T47D (cell line): ENCODE measurements at regions not wholly inside any gene's neighbourhood (a gene's known extent, or its start where the extent isn't known, plus 50 kb on each side); places are given as distances from the start of the nearest gene placed in this dataset.

Source experiments
- DNase-seq, 2 experiments: peaks; one replicate each; pipeline versions ENCODE4 v3.0.0 to v3.0.0-alpha.2; 2011 to 2012; ENCODE audit warnings: low read depth in 1 of 2, low spot score in 1 of 2
- JUND ChIP-seq: IDR thresholded peaks from 2 replicates; pipeline ENCODE4 v1.6.1; 2012; ENCODE audit warnings: low read depth
- in situ Hi-C: cut with HindIII; loops from 2 replicates; pipeline ENCODE4 v1.10.0; 2016; ENCODE audit warnings: low sequenced_read_pairs, low pct_unique_long_range_greater_than_20kb

- DNase-seq = no peak
- in situ Hi-C loops = no loop called here
- TF ChIP-seq JUND = no peak
Measured at GRCh38 chr11:32039149-32039548, 51.7 kb upstream of the RCN1 start.

GRCh38 chr11:32034680-32035079 lies 56.2 kb upstream of the RCN1 start:
- in situ Hi-C loops = no loop called here
- no peak for TF ChIP-seq JUND
- DNase-seq = no peak

GRCh38 chr11:32034149-32034548 lies 56.7 kb upstream of the RCN1 start:
- TF ChIP-seq JUND = no peak
- in situ Hi-C loops = no loop called here
- no peak for DNase-seq

- TF ChIP-seq JUND = no peak
- DNase-seq = no peak
- in situ Hi-C loops = no loop called here
Measured at GRCh38 chr11:32033491-32033890, 57.4 kb upstream of the RCN1 start.

- no peak for DNase-seq
- no peak for TF ChIP-seq JUND
- in situ Hi-C loops = no loop called here
Measured at GRCh38 chr11:32033067-32033466, 57.8 kb upstream of the RCN1 start.

GRCh38 chr11:32032478-32032877 lies 58.4 kb upstream of the RCN1 start:
- no peak for DNase-seq
- in situ Hi-C loops = no loop called here
- no peak for TF ChIP-seq JUND

GRCh38 chr11:32032052-32032451 lies 58.8 kb upstream of the RCN1 start:
- no peak for DNase-seq
- TF ChIP-seq JUND = no peak
- in situ Hi-C loops = no loop called here

- TF ChIP-seq JUND = no peak
- in situ Hi-C loops = no loop called here
- no peak for DNase-seq
Measured at GRCh38 chr11:32030875-32031503, 59.9 kb upstream of the RCN1 start.

- no peak for DNase-seq
- in situ Hi-C loops = no loop called here
- TF ChIP-seq JUND = no peak
Measured at GRCh38 chr11:32029721-32030120, 61.2 kb upstream of the RCN1 start.

- no peak for TF ChIP-seq JUND
- in situ Hi-C loops = no loop called here
- DNase-seq = no peak
Measured at GRCh38 chr11:32028201-32028600, 62.7 kb upstream of the RCN1 start.

GRCh38 chr11:32026766-32027165 lies 64.1 kb upstream of the RCN1 start:
- no peak for DNase-seq
- TF ChIP-seq JUND = no peak
- in situ Hi-C loops = no loop called here

- in situ Hi-C loops = no loop called here
Measured at GRCh38 chr11:32024948-32025347, 65.9 kb upstream of the RCN1 start.

GRCh38 chr11:32023370-32024305 lies 67.2 kb upstream of the RCN1 start:
- no peak for DNase-seq
- in situ Hi-C loops = no loop called here
- no peak for TF ChIP-seq JUND

More at GRCh38 chr11:32024948-32025347, 65.9 kb upstream of the RCN1 start:
- no peak for TF ChIP-seq JUND
- DNase-seq = no peak

GRCh38 chr11:32018672-32019071 lies 72.2 kb upstream of the RCN1 start:
- in situ Hi-C loops = no loop called here
- TF ChIP-seq JUND = no peak
- DNase-seq = no peak
